ENCODE measurements at regions not wholly inside any gene's neighbourhood (a gene's known extent, or its start where the extent isn't known, plus 50 kb on each side); places are given as distances from the start of the nearest gene placed in this dataset.

DNA sequence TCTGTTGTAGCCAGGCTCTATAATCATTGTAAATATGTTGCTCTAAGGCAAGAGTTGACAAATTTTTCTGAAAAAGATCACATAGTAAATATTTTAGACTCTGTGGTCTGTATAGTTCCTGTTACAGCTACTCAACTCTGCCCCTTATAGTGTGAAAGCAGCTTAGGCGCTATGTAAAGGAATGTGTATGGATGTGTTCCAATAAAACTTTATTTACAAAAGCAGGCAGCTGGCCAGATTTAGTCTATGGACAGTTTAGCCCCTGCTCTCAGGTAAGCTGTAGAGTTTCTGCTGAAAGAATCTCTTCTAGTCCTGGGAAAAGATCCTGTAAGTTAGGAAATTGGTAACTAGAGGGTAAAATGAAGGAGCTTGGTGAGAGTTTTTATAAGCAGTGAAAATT, 133.1 kb downstream of the SALL1 start:
- TF ChIP-seq EP300 (IDR thresholded peaks at IDR 0.05; ENCODE audit: borderline replicate concordance in 1 of 2, low read depth in 1 of 2, low read length in 1 of 2) (no peak), RCOR1 (IDR thresholded peaks at IDR 0.05; ENCODE audit: low read length) (no peak), FOSL2 (IDR thresholded peaks at IDR 0.05; ENCODE audit: borderline replicate concordance, low read depth) (no peak), GABPA (IDR thresholded peaks at IDR 0.05; ENCODE audit: low read depth) (no peak), JUND (IDR thresholded peaks at IDR 0.05) (no peak), TCF12 (IDR thresholded peaks at IDR 0.05) (no peak), MEF2A (IDR thresholded peaks at IDR 0.05; ENCODE audit: borderline replicate concordance, low read depth) (no peak)
- TF ChIP-seq, protein P1, sequence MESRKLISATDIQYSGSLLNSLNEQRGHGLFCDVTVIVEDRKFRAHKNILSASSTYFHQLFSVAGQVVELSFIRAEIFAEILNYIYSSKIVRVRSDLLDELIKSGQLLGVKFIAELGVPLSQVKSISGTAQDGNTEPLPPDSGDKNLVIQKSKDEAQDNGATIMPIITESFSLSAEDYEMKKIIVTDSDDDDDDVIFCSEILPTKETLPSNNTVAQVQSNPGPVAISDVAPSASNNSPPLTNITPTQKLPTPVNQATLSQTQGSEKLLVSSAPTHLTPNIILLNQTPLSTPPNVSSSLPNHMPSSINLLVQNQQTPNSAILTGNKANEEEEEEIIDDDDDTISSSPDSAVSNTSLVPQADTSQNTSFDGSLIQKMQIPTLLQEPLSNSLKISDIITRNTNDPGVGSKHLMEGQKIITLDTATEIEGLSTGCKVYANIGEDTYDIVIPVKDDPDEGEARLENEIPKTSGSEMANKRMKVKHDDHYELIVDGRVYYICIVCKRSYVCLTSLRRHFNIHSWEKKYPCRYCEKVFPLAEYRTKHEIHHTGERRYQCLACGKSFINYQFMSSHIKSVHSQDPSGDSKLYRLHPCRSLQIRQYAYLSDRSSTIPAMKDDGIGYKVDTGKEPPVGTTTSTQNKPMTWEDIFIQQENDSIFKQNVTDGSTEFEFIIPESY (IDR thresholded peaks at IDR 0.05; ENCODE audit: borderline replicate concordance, low read depth): no peak
- TF ChIP-seq, protein P2, sequence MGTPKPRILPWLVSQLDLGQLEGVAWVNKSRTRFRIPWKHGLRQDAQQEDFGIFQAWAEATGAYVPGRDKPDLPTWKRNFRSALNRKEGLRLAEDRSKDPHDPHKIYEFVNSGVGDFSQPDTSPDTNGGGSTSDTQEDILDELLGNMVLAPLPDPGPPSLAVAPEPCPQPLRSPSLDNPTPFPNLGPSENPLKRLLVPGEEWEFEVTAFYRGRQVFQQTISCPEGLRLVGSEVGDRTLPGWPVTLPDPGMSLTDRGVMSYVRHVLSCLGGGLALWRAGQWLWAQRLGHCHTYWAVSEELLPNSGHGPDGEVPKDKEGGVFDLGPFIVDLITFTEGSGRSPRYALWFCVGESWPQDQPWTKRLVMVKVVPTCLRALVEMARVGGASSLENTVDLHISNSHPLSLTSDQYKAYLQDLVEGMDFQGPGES (IDR thresholded peaks at IDR 0.05; ENCODE audit: low read depth, low read length): no peak
- TF ChIP-seq, protein P3, sequence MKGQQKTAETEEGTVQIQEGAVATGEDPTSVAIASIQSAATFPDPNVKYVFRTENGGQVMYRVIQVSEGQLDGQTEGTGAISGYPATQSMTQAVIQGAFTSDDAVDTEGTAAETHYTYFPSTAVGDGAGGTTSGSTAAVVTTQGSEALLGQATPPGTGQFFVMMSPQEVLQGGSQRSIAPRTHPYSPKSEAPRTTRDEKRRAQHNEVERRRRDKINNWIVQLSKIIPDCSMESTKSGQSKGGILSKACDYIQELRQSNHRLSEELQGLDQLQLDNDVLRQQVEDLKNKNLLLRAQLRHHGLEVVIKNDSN (IDR thresholded peaks at IDR 0.05; ENCODE audit: borderline replicate concordance, low read depth): no peak
- Histone ChIP-seq H3K79me2 (ENCODE audit: insufficient read depth) (no peaks in the 10 kb centered on the region), H3K27me3 (ENCODE audit: insufficient read depth) (no peaks in the 10 kb centered on the region), H3K9me2 (no peaks in the 10 kb centered on the region), H3K9me3 (no peaks in the 10 kb centered on the region), H3K9ac (no peak overlapping the region), H3K36me3 (replicated peaks in 1 of 2; ENCODE audit: control insufficient read depth in 1 of 2, insufficient read depth in 2 of 2, low read length in 1 of 2) (no peaks in the 10 kb centered on the region), H3K27ac (ENCODE audit: low read depth in 2 of 2, low read length in 1 of 2) (no peak overlapping the region), H3K4me3 (ENCODE audit: low read depth in 2 of 2, low read length in 1 of 2) (no peak overlapping the region), H3F3A (replicated peaks; ENCODE audit: insufficient read depth) (no peaks in the 10 kb centered on the region), H3K4me2 (no peak overlapping the region), H4K20me1 (ENCODE audit: insufficient read depth) (no peaks in the 10 kb centered on the region), H2AFZ (ENCODE audit: low read depth) (no peak overlapping the region), H3K4me1 (ENCODE audit: control insufficient read depth in 1 of 2, insufficient read depth in 2 of 2, low read depth in 1 of 2, low read length in 1 of 2) (no peaks in the 10 kb centered on the region)
- DNase-seq: no peak
- ChIA-PET CTCF (no interaction called here), POLR2A (no interaction called here)
- WGBS (ENCODE audit: low lambda C conversion rate): 11% methylated on average over 1 of the region's 1 CpG

DNA sequence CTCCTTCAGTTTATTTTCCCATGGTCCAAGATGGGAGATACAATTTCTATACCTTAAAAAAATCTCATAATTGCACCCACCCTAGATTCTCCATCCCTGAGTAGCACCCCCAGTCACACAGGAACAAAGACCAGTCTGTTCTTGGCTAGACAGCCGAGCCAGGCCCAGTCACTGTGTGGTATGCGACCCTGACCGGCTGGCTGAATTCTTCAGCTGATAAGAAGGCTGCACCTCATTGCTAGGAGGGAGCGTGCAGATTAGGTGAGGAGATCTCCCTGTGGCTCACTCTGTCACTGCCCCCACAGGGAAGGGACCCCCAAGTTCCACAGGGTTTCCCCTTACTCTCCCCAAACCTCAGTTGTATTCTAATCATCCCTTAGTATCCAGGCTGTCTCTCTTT, 138.7 kb downstream of the SALL1 start:
- no peak for DNase-seq
- 10% methylated on average over 4 of the region's 4 CpGs for WGBS (ENCODE audit: low lambda C conversion rate)
- no peaks in the 10 kb centered on the region for H3F3A ChIP-seq (replicated peaks; ENCODE audit: insufficient read depth)
- H3K9me2 ChIP-seq: no peaks in the 10 kb centered on the region
- no peaks in the 10 kb centered on the region for H3K79me2 ChIP-seq (ENCODE audit: insufficient read depth)
- no peaks in the 10 kb centered on the region for H3K36me3 ChIP-seq (replicated peaks in 1 of 2; ENCODE audit: control insufficient read depth in 1 of 2, insufficient read depth in 2 of 2, low read length in 1 of 2)
- no peak overlapping the region for H2AFZ ChIP-seq (ENCODE audit: low read depth)
- no peaks in the 10 kb centered on the region for H4K20me1 ChIP-seq (ENCODE audit: insufficient read depth)
- ChIA-PET CTCF (interaction anchor here (1.4 kb wide), 1 partner anchor 46 kb away, joined by 3 read pairs; no protein-coding TSS in a partner anchor), POLR2A (no interaction called here)
- no peaks in the 10 kb centered on the region for H3K4me1 ChIP-seq (ENCODE audit: control insufficient read depth in 1 of 2, insufficient read depth in 2 of 2, low read depth in 1 of 2, low read length in 1 of 2)
- no peaks in the 10 kb centered on the region for H3K27me3 ChIP-seq (ENCODE audit: insufficient read depth)
- H3K9ac ChIP-seq: no peak overlapping the region
- no peaks in the 10 kb centered on the region for H3K9me3 ChIP-seq
- no peak overlapping the region for H3K4me3 ChIP-seq (ENCODE audit: low read depth in 2 of 2, low read length in 1 of 2)
- H3K4me2 ChIP-seq: no peak overlapping the region
- H3K27ac ChIP-seq (ENCODE audit: low read depth in 2 of 2, low read length in 1 of 2): no peak overlapping the region
- TF ChIP-seq TCF12 (IDR thresholded peaks at IDR 0.05) (no peak), FOXM1 (IDR thresholded peaks at IDR 0.05; ENCODE audit: low read depth) (no peak), POLR2AphosphoS5 (IDR thresholded peaks at IDR 0.05; ENCODE audit: low read depth, low read length) (no peak), NRF1 (IDR thresholded peaks at IDR 0.05; ENCODE audit: low read depth, low read length) (no peak), SIN3A (IDR thresholded peaks at IDR 0.05; ENCODE audit: borderline replicate concordance, low read depth, low read length) (no peak), GATA2 (CRISPR knock-in tag; IDR thresholded peaks at IDR 0.05) (no peak), TEAD4 (IDR thresholded peaks at IDR 0.05; ENCODE audit: borderline replicate concordance, insufficient read depth) (no peak), TAF1 (IDR thresholded peaks at IDR 0.05; ENCODE audit: borderline replicate concordance, low read depth, low read length) (no peak), JUND (IDR thresholded peaks at IDR 0.05) (no peak), EP300 (IDR thresholded peaks at IDR 0.05; ENCODE audit: borderline replicate concordance in 1 of 2, low read depth in 1 of 2, low read length in 1 of 2) (no peak), NFIC (IDR thresholded peaks at IDR 0.05; ENCODE audit: borderline replicate concordance) (no peak)
- TF ChIP-seq, protein P4, sequence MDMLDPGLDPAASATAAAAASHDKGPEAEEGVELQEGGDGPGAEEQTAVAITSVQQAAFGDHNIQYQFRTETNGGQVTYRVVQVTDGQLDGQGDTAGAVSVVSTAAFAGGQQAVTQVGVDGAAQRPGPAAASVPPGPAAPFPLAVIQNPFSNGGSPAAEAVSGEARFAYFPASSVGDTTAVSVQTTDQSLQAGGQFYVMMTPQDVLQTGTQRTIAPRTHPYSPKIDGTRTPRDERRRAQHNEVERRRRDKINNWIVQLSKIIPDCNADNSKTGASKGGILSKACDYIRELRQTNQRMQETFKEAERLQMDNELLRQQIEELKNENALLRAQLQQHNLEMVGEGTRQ (IDR thresholded peaks at IDR 0.05; ENCODE audit: borderline replicate concordance, low read depth, low read length): no peak
- TF ChIP-seq, protein P5, sequence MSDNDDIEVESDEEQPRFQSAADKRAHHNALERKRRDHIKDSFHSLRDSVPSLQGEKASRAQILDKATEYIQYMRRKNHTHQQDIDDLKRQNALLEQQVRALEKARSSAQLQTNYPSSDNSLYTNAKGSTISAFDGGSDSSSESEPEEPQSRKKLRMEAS (IDR thresholded peaks at IDR 0.05; ENCODE audit: low read depth): no peak
- TF ChIP-seq, protein P6, sequence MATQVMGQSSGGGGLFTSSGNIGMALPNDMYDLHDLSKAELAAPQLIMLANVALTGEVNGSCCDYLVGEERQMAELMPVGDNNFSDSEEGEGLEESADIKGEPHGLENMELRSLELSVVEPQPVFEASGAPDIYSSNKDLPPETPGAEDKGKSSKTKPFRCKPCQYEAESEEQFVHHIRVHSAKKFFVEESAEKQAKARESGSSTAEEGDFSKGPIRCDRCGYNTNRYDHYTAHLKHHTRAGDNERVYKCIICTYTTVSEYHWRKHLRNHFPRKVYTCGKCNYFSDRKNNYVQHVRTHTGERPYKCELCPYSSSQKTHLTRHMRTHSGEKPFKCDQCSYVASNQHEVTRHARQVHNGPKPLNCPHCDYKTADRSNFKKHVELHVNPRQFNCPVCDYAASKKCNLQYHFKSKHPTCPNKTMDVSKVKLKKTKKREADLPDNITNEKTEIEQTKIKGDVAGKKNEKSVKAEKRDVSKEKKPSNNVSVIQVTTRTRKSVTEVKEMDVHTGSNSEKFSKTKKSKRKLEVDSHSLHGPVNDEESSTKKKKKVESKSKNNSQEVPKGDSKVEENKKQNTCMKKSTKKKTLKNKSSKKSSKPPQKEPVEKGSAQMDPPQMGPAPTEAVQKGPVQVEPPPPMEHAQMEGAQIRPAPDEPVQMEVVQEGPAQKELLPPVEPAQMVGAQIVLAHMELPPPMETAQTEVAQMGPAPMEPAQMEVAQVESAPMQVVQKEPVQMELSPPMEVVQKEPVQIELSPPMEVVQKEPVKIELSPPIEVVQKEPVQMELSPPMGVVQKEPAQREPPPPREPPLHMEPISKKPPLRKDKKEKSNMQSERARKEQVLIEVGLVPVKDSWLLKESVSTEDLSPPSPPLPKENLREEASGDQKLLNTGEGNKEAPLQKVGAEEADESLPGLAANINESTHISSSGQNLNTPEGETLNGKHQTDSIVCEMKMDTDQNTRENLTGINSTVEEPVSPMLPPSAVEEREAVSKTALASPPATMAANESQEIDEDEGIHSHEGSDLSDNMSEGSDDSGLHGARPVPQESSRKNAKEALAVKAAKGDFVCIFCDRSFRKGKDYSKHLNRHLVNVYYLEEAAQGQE (IDR thresholded peaks at IDR 0.05; ENCODE audit: low read depth, low read length): no peak

Measured in SK-N-SH (cell line).